MCF 10A (cell line): ENCODE measurements at regions not wholly inside any gene's neighbourhood (a gene's known extent, or its start where the extent isn't known, plus 50 kb on each side); places are given as distances from the start of the nearest gene placed in this dataset.

ENCODE experiments used
- BruUV-seq: library from RNA; stranded (reverse); fragments of 400-500 nt; replicated peaks from 2 replicates; lab custom pipeline; 2021; lab: Mats Ljungman, UMichigan
- CTCF ChIA-PET: fragments of 300-600 bp; sonication (Branson Sonifier 250); formaldehyde crosslinking; extraction: SDS; loops from one replicate; lab custom pipeline; 2021; ENCODE audit warnings: antibody characterized with exemption, inconsistent platforms; lab: Yijun Ruan, JAX
- POLR2A ChIA-PET: fragments of 300-600, 350-650 bp; sonication (Branson Sonifier 250); formaldehyde crosslinking; extraction: SDS; loops from one replicate; lab custom pipeline; 2020; ENCODE audit warnings: antibody characterized with exemption, inconsistent platforms; lab: Yijun Ruan, JAX
- DNase-seq: peaks from one replicate; pipeline ENCODE4 v3.0.0-alpha.2; 2018; ENCODE audit not compliant: unreplicated experiment
- H3K27ac Mint-ChIP-seq: one replicate; pipeline ENCODE4 v1.8.0; 2022; ENCODE audit warnings: mild to moderate bottlenecking, low read depth, mixed read lengths; ENCODE audit not compliant: unreplicated experiment
- H3K27me3 Mint-ChIP-seq: one replicate; pipeline ENCODE4 v1.8.0; 2022; ENCODE audit warnings: mixed read lengths; ENCODE audit not compliant: insufficient read depth, unreplicated experiment
- H3K36me3 Mint-ChIP-seq: one replicate; pipeline ENCODE4 v1.8.0; 2022; ENCODE audit warnings: mild to moderate bottlenecking, moderate library complexity, mixed read lengths; ENCODE audit not compliant: insufficient read depth, unreplicated experiment
- H3K4me1 Mint-ChIP-seq: one replicate; pipeline ENCODE4 v1.8.0; 2022; ENCODE audit warnings: mixed read lengths; ENCODE audit not compliant: insufficient read depth, unreplicated experiment
- H3K4me3 Mint-ChIP-seq: one replicate; pipeline ENCODE4 v1.8.0; 2022; ENCODE audit warnings: mild to moderate bottlenecking, moderate library complexity, mixed read lengths; ENCODE audit not compliant: unreplicated experiment
- H3K9me3 Mint-ChIP-seq: one replicate; pipeline ENCODE4 v1.8.0; 2022; ENCODE audit warnings: mixed read lengths; ENCODE audit not compliant: unreplicated experiment
- intact Hi-C: fragments of 100-400 bp; cut with micrococcal nuclease; formaldehyde crosslinking; loops from 2 replicates; pipeline ENCODE4 v1.14.1; 2022
- TF ChIP-seq, protein P1 (sequence below): fragments of 200-600 bp; IDR thresholded peaks from one replicate; pipeline ENCODE4 v1.8.0; 2022; ENCODE audit warnings: antibody characterized with exemption, mild to moderate bottlenecking; ENCODE audit not compliant: unreplicated experiment

DNA sequence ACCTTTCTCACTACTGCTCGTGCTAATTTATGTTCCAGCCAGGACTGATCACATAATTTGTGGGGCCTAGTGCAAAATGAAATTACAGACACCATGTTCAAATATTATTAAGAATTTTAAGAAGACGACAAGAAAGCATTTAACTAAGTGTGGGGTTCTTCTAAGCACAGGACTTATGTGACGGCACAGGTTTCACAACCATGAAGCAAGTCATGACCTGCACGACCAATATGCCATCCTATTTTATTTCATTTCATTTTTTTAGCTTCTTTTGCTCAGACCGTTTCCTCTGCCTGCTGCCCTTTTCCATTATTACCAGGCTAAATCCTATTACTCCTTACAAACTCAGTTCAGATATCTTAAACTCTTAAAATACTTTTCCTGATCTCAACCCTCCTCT lies 462.5 kb downstream of the AASDHPPT start:
- intact Hi-C loops = no loop called here
- H3K27ac Mint-ChIP-seq = no peak overlapping the region
- H3K4me1 Mint-ChIP-seq = no peaks in the 10 kb centered on the region
- TF ChIP-seq, protein P1, sequence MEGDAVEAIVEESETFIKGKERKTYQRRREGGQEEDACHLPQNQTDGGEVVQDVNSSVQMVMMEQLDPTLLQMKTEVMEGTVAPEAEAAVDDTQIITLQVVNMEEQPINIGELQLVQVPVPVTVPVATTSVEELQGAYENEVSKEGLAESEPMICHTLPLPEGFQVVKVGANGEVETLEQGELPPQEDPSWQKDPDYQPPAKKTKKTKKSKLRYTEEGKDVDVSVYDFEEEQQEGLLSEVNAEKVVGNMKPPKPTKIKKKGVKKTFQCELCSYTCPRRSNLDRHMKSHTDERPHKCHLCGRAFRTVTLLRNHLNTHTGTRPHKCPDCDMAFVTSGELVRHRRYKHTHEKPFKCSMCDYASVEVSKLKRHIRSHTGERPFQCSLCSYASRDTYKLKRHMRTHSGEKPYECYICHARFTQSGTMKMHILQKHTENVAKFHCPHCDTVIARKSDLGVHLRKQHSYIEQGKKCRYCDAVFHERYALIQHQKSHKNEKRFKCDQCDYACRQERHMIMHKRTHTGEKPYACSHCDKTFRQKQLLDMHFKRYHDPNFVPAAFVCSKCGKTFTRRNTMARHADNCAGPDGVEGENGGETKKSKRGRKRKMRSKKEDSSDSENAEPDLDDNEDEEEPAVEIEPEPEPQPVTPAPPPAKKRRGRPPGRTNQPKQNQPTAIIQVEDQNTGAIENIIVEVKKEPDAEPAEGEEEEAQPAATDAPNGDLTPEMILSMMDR = no peak
- H3K36me3 Mint-ChIP-seq = no peaks in the 10 kb centered on the region
- no TSS peak for BruUV-seq
- no peak overlapping the region for H3K4me3 Mint-ChIP-seq
- no peaks in the 10 kb centered on the region for H3K27me3 Mint-ChIP-seq
- DNase-seq = peak; percentile 12
- H3K9me3 Mint-ChIP-seq = no peaks in the 10 kb centered on the region
- CTCF ChIA-PET = interaction anchor here (0.6 kb wide), 1 partner anchor 1037 kb away, joined by 3 read pairs; no protein-coding TSS in a partner anchor
- POLR2A ChIA-PET = interaction anchor here (1.3 to 2.1 kb wide), 2 partner anchors 10 to 13 kb away, joined by 3 to 8 read pairs; no protein-coding TSS in a partner anchor

DNA sequence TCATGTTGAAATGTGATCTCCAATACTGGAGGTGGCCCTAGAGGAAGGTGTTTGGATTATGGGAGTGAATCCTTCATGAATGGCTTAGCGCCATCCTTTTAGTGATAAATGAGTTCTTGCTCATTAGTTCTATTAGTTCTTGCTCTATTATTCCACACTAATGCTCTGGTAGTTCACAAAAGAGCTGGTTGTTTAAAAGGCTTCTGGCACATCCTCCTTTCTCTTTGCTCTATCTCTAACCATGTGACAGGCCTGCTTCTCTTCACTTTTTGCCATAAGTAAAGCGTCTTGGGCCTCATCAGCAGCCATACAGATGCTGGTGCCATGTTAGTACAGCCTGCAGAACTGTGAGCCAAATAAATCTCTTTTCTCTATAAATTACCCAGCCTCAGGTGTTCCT lies 469.9 kb downstream of the GUCY1A2 start:
- BruUV-seq = no TSS peak
- no peaks in the 10 kb centered on the region for H3K9me3 Mint-ChIP-seq
- CTCF ChIA-PET = no interaction called here

DNA sequence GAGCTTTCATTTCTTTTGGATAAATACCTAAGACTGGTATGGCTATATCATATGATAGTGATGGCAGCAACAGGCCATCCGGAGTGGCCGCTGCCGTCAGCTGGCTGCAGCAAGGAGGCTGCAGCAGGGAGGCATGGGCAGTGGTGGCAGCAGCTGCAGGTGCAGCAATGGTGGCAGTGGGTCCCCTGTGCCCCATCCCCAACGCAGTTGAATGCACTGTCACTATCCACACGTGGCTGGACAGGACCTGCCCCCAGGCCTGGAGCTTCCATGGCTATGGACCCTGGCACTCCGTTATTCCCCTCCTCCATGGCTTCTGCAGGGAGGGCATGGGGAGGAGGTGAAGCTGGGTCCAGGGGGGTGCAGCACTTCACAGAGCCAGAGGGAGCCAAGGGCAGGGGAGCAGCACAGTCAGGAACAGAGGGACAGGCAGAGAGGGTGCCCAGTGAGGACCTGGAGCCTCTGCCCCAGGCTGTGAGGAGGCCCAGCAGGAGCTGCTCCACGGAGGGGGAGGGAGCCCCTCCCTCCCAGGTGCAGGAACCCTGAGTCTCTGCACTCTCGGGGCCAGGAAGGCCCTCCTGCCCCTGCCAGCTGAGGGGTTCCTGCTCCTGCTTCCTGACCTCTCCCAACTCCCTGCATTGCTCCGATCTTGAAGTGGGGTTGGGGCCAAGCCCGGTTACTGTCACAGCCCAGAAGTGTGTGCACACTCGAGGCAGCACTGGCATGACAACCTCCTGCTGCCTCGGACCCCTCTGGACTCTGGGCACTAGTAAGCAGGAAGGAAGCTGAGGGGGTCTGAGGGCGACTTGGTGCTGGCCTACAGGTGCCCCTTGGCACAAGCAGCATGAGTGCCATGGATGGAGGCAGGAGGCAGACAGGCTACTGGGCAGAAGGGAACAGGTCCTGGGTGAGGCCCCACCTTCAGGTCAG lies 466.3 kb downstream of the GUCY1A2 start:
- no peaks in the 10 kb centered on the region for H3K27me3 Mint-ChIP-seq
- DNase-seq = no peak
- ChIA-PET POLR2A (interaction anchor here (0.6 to 2.6 kb wide), 4 partner anchors 12 to 76 kb away, joined by 3 to 8 read pairs (median 3); no protein-coding TSS in a partner anchor), CTCF (interaction anchor here (0.6 to 1.1 kb wide), 4 partner anchors 178 to 506 kb away, joined by 3 read pairs; no protein-coding TSS in a partner anchor)
- H3K27ac Mint-ChIP-seq = no peak overlapping the region
- H3K9me3 Mint-ChIP-seq = no peaks in the 10 kb centered on the region
- TF ChIP-seq, protein P1 = no peak
- no peak overlapping the region for H3K4me3 Mint-ChIP-seq
- H3K36me3 Mint-ChIP-seq = no peaks in the 10 kb centered on the region
- BruUV-seq = no TSS peak
- intact Hi-C loops = no loop called here
- no peaks in the 10 kb centered on the region for H3K4me1 Mint-ChIP-seq

More for the DNA sequence above, 469.9 kb downstream of the GUCY1A2 start:
- H3K27ac Mint-ChIP-seq = no peak overlapping the region
- H3K27me3 Mint-ChIP-seq = no peaks in the 10 kb centered on the region
- TF ChIP-seq, protein P1 = no peak
- H3K4me1 Mint-ChIP-seq = no peaks in the 10 kb centered on the region
- no peaks in the 10 kb centered on the region for H3K36me3 Mint-ChIP-seq
- intact Hi-C loops = no loop called here
- POLR2A ChIA-PET = no interaction called here
- H3K4me3 Mint-ChIP-seq = no peak overlapping the region
- no peak for DNase-seq

DNA sequence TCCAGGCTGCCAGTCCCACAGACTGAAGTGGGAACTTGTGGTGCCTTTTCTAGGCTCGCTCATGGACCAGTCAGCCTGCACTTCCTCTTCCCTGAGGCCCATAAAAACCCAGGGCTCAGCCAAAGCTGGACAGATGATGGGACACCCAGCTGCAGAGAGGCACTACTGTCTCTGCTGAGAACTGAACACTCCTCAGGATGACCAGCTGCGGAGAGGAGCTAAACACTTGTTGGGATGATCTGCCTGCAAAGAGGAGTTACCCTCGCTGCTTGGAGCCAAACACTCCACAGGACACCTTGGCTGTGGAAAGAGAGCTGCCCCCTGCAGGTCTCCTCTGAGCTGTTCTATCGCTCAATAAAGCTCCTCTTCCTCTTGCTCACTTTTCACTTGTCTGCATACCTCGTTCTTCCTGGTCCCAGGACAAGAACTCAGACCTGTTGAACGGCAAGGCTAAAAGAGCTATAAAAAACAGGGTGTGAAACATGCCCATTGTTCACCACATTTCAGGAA lies 465.5 kb downstream of the GUCY1A2 start:
- Mint-ChIP-seq H3K4me3 (no peak overlapping the region), H3K27me3 (no peaks in the 10 kb centered on the region), H3K4me1 (no peaks in the 10 kb centered on the region), H3K27ac (no peak overlapping the region), H3K9me3 (no peaks in the 10 kb centered on the region), H3K36me3 (no peaks in the 10 kb centered on the region)
- POLR2A ChIA-PET = interaction anchor here (0.6 to 1.3 kb wide), 4 partner anchors 11 to 112 kb away, joined by 3 read pairs; no protein-coding TSS in a partner anchor
- CTCF ChIA-PET = no interaction called here
- no TSS peak for BruUV-seq
- TF ChIP-seq, protein P1 = no peak
- intact Hi-C loops = no loop called here
- no peak for DNase-seq
